Kidney (tissue), 13 donors: ENCODE measurements at regions not wholly inside any gene's neighbourhood (a gene's known extent, or its start where the extent isn't known, plus 50 kb on each side); places are given as distances from the start of the nearest gene placed in this dataset.

Experiments used
- DNase-seq, 5 donors: peaks; one replicate each; pipeline ENCODE4 v3.0.0-alpha.2; 2013 to 2020
- FAIRE-seq: peaks from 2 replicates; lab custom pipeline; 2012; peaks lifted over from hg19 to GRCh38; lab: Jason Lieb, UNC
- H3K27ac ChIP-seq, 2 donors: one replicate each; pipeline ENCODE4 v1.7.0; 2013; ENCODE audit warnings: low read depth in 2 of 2, low read length in 2 of 2, inconsistent platforms in 1 of 2
- H3K27me3 ChIP-seq: one replicate; pipeline ENCODE4 v1.7.1; 2013; ENCODE audit warnings: low read length, inconsistent platforms; ENCODE audit not compliant: control insufficient read depth, insufficient read depth
- H3K36me3 ChIP-seq, 3 donors: one replicate each; pipeline versions ENCODE4 v1.7.0 to v1.7.1; 2013; ENCODE audit warnings: low read length in 3 of 3, control low read depth in 1 of 3, inconsistent platforms in 1 of 3; ENCODE audit not compliant: insufficient read depth in 3 of 3, control insufficient read depth in 2 of 3
- H3K4me1 ChIP-seq, 3 donors: one replicate each; pipeline versions ENCODE4 v1.7.0 to v1.7.1; 2013; ENCODE audit warnings: low read length in 3 of 3, inconsistent platforms in 1 of 3, low read depth in 1 of 3; ENCODE audit not compliant: control insufficient read depth in 2 of 3, insufficient read depth in 2 of 3
- H3K4me3 ChIP-seq, 3 donors: one replicate each; pipeline versions ENCODE4 v1.7.0 to v1.8.1; 2013; ENCODE audit warnings: low read length in 3 of 3, control low read depth in 1 of 3, inconsistent platforms in 1 of 3
- H3K9ac ChIP-seq, 3 donors: one replicate each; pipeline versions ENCODE4 v1.7.0 to v1.7.1; 2013; ENCODE audit warnings: low read length in 3 of 3, control low read depth in 1 of 3, inconsistent platforms in 1 of 3
- H3K9me3 ChIP-seq, 3 donors: one replicate each; pipeline versions ENCODE4 v1.7.0 to v1.7.1; 2013; ENCODE audit warnings: low read length in 3 of 3, control low read depth in 1 of 3, inconsistent platforms in 1 of 3; ENCODE audit not compliant: control insufficient read depth in 2 of 3, insufficient read depth in 1 of 3
- intact Hi-C: fragments of 100-400 bp; cut with DNase I; formaldehyde crosslinking; loops from one replicate; pipeline ENCODE4 v1.11.1; 2022
- TF ChIP-seq, protein P1 (sequence below): IDR thresholded peaks from 3 replicates; pipeline ENCODE4 v1.5.1; 2012; ENCODE audit warnings: mild to moderate bottlenecking, moderate library complexity, borderline replicate concordance; ENCODE audit not compliant: insufficient read depth; ENCODE audit errors: extremely low read depth
- donor health status: control.
- donor health status: control.
- donor health status: control.
- donor health status: control.
- donor health status: control.
- donor health status: DM: yes; HTN: yes; CAD: no.
- donor health status: Normal renal cell carcinoma (clear cell type).

DNA sequence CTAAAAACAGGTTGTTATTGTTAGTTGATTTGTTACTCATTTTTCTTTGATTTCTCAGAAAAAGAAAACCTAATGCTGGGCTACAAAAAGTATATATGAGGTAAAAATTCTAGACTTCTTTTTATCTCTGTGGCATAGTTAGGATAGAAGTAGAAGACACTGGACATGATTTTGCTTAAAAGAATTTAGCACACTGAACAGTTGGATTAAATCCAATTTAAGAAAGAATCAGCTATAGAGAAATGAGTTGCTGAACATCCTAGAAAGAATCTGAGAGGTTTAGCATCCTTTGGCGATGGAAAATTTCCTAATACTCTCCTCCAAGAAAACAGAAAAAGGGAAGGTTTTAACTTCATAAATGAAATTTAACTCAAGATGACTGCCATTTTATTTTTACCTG lies 259.7 kb downstream of the TBL1XR1 start:
- Histone ChIP-seq H3K27ac (no peak overlapping the region), H3K4me1 (no peaks in the 10 kb centered on the region), H3K4me3 (no peak overlapping the region), H3K9me3 (no peaks in the 10 kb centered on the region), H3K27me3 (no peaks in the 10 kb centered on the region), H3K9ac (no peak overlapping the region), H3K36me3 (no peaks in the 10 kb centered on the region)
- FAIRE-seq (no peak), DNase-seq (no peak)
- TF ChIP-seq, protein P1, sequence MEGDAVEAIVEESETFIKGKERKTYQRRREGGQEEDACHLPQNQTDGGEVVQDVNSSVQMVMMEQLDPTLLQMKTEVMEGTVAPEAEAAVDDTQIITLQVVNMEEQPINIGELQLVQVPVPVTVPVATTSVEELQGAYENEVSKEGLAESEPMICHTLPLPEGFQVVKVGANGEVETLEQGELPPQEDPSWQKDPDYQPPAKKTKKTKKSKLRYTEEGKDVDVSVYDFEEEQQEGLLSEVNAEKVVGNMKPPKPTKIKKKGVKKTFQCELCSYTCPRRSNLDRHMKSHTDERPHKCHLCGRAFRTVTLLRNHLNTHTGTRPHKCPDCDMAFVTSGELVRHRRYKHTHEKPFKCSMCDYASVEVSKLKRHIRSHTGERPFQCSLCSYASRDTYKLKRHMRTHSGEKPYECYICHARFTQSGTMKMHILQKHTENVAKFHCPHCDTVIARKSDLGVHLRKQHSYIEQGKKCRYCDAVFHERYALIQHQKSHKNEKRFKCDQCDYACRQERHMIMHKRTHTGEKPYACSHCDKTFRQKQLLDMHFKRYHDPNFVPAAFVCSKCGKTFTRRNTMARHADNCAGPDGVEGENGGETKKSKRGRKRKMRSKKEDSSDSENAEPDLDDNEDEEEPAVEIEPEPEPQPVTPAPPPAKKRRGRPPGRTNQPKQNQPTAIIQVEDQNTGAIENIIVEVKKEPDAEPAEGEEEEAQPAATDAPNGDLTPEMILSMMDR: no peak
- intact Hi-C loops: no loop called here

DNA sequence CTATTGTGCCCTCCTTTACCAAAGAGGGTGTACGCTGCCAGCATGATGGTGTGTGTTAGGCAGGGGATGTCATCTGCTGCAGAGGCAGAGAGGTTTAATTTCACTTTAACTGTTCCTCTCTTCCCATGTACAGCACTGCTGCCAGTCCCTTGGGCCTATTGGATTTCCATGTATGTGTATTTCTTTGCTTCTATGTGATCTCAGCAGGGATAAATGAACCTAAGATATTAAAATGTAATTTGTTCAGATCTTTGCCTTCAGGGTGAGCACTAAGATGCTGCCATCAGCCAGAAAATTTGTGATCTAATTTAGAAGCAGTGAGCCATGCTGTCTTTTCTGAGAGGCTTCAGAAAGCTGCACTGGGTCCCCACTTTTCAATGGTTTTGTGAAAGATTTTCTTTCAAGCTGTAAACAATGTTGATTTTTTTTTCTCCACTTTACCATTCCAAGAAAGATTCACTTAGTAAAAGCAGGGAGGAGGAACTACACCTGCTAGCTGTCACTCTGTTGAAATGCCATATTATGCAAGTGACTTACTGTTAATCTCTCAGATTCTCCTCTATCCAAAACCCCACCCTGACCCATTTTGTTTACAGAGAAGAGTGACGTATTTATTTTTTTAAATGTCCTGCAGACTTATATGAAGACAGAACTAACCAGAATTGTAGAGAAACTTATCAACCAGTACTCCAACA lies 261.9 kb downstream of the TBL1XR1 start:
- no peaks in the 10 kb centered on the region for H3K4me1 ChIP-seq

DNA sequence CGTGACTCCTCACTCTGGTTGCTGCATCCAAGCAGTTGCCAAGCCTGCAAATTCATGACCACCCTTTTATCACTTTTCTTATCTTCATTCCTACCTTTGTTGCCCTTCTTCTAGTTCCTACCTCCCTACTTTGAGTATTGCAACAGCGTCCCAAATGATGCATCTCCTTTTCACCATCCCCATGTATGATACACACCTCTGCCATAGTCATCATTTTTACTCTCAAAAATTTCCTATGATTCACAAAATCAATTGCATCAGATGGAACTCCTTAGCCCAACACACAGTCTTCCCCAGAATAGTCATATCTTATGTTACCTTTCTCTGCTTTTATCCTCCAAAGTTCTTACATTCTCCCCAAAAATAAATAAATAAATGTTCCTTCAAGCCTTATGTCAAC lies 262.6 kb downstream of the TBL1XR1 start:
- no peak for FAIRE-seq
- intact Hi-C loops: no loop called here
- TF ChIP-seq, protein P1: no peak

More for the DNA sequence above, 261.9 kb downstream of the TBL1XR1 start:
- TF ChIP-seq, protein P1: no peak
- intact Hi-C loops: no loop called here
- no peak overlapping the region for H3K4me3 ChIP-seq
- H3K36me3 ChIP-seq: no peaks in the 10 kb centered on the region
- H3K9me3 ChIP-seq: no peaks in the 10 kb centered on the region
- no peak overlapping the region for H3K9ac ChIP-seq
- no peak overlapping the region for H3K27ac ChIP-seq
- no peak for FAIRE-seq
- no peaks in the 10 kb centered on the region for H3K27me3 ChIP-seq
- no peak for DNase-seq

DNA sequence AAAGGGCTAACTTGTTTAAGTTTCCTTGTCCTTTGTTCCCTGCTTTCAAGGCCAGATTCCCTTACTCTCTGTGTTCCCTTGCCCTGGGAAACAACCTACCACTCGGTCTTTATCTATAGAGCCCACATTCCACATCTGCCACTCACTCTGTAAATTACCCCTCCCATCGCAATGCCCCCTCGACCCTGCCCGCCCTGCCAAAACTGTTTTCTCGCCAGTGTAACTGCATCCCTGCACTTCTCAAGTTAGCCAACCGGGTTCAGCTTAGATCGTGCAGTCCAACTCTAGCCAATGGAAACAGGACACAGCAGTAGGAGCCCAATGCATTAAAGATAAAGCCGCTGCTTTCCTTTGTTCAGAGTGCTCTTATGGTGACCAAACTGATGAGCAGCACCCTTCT lies 263.6 kb downstream of the TBL1XR1 start:
- H3K4me3 ChIP-seq: no peak overlapping the region
- no peaks in the 10 kb centered on the region for H3K36me3 ChIP-seq
- H3K9ac ChIP-seq: no peak overlapping the region
- H3K27me3 ChIP-seq: no peaks in the 10 kb centered on the region
- FAIRE-seq (no peak), DNase-seq (no peak)
- TF ChIP-seq, protein P1: no peak
- no peaks in the 10 kb centered on the region for H3K9me3 ChIP-seq
- no peak overlapping the region for H3K27ac ChIP-seq
- H3K4me1 ChIP-seq: no peaks in the 10 kb centered on the region
- intact Hi-C loops: no loop called here

More for the DNA sequence above, 262.6 kb downstream of the TBL1XR1 start:
- no peaks in the 10 kb centered on the region for H3K4me1 ChIP-seq
- no peaks in the 10 kb centered on the region for H3K9me3 ChIP-seq
- no peak overlapping the region for H3K9ac ChIP-seq
- no peaks in the 10 kb centered on the region for H3K36me3 ChIP-seq
- no peak overlapping the region for H3K27ac ChIP-seq
- no peak for DNase-seq
- H3K27me3 ChIP-seq: no peaks in the 10 kb centered on the region
- H3K4me3 ChIP-seq: no peak overlapping the region
